ENCODE measurements at regions not wholly inside any gene's neighbourhood (a gene's known extent, or its start where the extent isn't known, plus 50 kb on each side); places are given as distances from the start of the nearest gene placed in this dataset.

- H4K5ac ChIP-seq (ENCODE audit: insufficient read length, low read depth, low read length) = no peak overlapping the region
- DNase-seq = no peak
- peaks cover 29% of the 10 kb centered on the region for H3K27me3 Mint-ChIP-seq (ENCODE audit: low read depth)
These were observed 185.7 kb downstream of the TEX29 start for GRCh38 chr13:111506125-111506524.

More at GRCh38 chr13:111506125-111506524, 185.7 kb downstream of the TEX29 start:
- no peak overlapping the region for H2BK5ac ChIP-seq (ENCODE audit: insufficient read length, low read length)
- no peak overlapping the region for H2BK12ac ChIP-seq (ENCODE audit: insufficient read length, low read depth, low read length)
- H2BK120ac ChIP-seq (ENCODE audit: low read depth, low read length, poor library complexity, severe bottlenecking) = no peak overlapping the region
- no peak overlapping the region for H2AK5ac ChIP-seq (ENCODE audit: insufficient read length, low read length)
- Mint-ChIP-seq H3K4me3 (no peak overlapping the region), H3K36me3 (ENCODE audit: insufficient read depth in 1 of 3, low read depth in 3 of 3) (peaks cover 9 to 19% (median 13%) of the 10 kb centered on the region in 3 experiments; a peak in 6 of 7 replicates), H3K9me3 (peaks cover 20 to 23% of the 10 kb centered on the region in 2 experiments), H3K27ac (no peak overlapping the region), H3K4me1 (peaks cover 17 to 18% of the 10 kb centered on the region in 2 experiments)
- H3K14ac ChIP-seq (ENCODE audit: insufficient read depth, low read length) = no peak overlapping the region
- no peaks in the 10 kb centered on the region for H3K79me2 ChIP-seq (ENCODE audit: insufficient read depth, low read length)
- no peaks in the 10 kb centered on the region for H3K27me3 ChIP-seq (ENCODE audit: insufficient read depth, low read length)
- no peaks in the 10 kb centered on the region for H4K20me1 ChIP-seq (ENCODE audit: control insufficient read depth, insufficient read depth, insufficient read length)
- H4K8ac ChIP-seq (replicated peaks; ENCODE audit: insufficient read length, low read depth, low read length) = no peak overlapping the region
- peaks cover 18% of the 10 kb centered on the region for H3K9me3 ChIP-seq (ENCODE audit: control insufficient read depth, low read depth, low read length)
- no peak overlapping the region for H3K23ac ChIP-seq (ENCODE audit: insufficient read length, low read depth, low read length)
- no peak for TF ChIP-seq CTCF (conservative IDR thresholded peaks at IDR 0.05)
- H2BK15ac ChIP-seq (ENCODE audit: low read depth, low read length) = no peak overlapping the region
- no CpG with 5 or more reads among the region's 6 CpGs for WGBS (ENCODE audit: extremely low coverage, insufficient read length, low lambda C conversion rate)
- no peaks in the 10 kb centered on the region for H3K79me1 ChIP-seq (ENCODE audit: insufficient read depth, low read depth, low read length, poor library complexity, severe bottlenecking)
- no peak overlapping the region for H2BK20ac ChIP-seq (ENCODE audit: low read depth, low read length, poor library complexity, severe bottlenecking)
- no peak overlapping the region for H3K9ac ChIP-seq (ENCODE audit: extremely low read depth, insufficient read length, low read length)
- H3K4me2 ChIP-seq (ENCODE audit: insufficient read depth, insufficient read length, low read length) = no peak overlapping the region
- no peak overlapping the region for H3K27ac ChIP-seq (ENCODE audit: insufficient read length, low read depth, low read length)
- no peaks in the 10 kb centered on the region for H3K4me1 ChIP-seq (ENCODE audit: insufficient read depth, low read length)
- H3K23me2 ChIP-seq (ENCODE audit: insufficient read length, low read depth, low read length, poor library complexity, severe bottlenecking) = no peaks in the 10 kb centered on the region
- no peak overlapping the region for H2AFZ ChIP-seq (ENCODE audit: low read length)
- no peak overlapping the region for H3K56ac ChIP-seq (ENCODE audit: insufficient read length, low read depth, low read length)
- H3K4ac ChIP-seq (ENCODE audit: low read depth, low read length) = no peak overlapping the region
- no peak overlapping the region for H3T11ph ChIP-seq (ENCODE audit: low read length)
- no peak overlapping the region for H3K18ac ChIP-seq (ENCODE audit: insufficient read length, low read depth, low read length)
- no peak overlapping the region for H4K91ac ChIP-seq (ENCODE audit: insufficient read length, low read depth, low read length)
